Endodermal cell (in vitro differentiated cells): ENCODE measurements at regions not wholly inside any gene's neighbourhood (a gene's known extent, or its start where the extent isn't known, plus 50 kb on each side); places are given as distances from the start of the nearest gene placed in this dataset.

Experiments used
- DNase-seq: peaks from one replicate; pipeline ENCODE4 v3.0.0-alpha.2; 2017
- H3K27ac ChIP-seq: 2 replicates; pipeline ENCODE4 v1.5.1; 2013; ENCODE audit warnings: mild to moderate bottlenecking, low read depth, low read length, moderate library complexity
- H3K27me3 ChIP-seq: 2 replicates; pipeline ENCODE4 v1.6.1; 2013; ENCODE audit warnings: mild to moderate bottlenecking, low read length, moderate library complexity; ENCODE audit not compliant: insufficient read depth, control insufficient read depth, poor library complexity, severe bottlenecking
- H3K36me3 ChIP-seq: 2 replicates; pipeline ENCODE4 v1.7.0; 2013; ENCODE audit warnings: mild to moderate bottlenecking, low read length, moderate library complexity; ENCODE audit not compliant: control insufficient read depth, insufficient read depth
- H3K4me1 ChIP-seq: one replicate; pipeline ENCODE4 v1.7.0; 2013; ENCODE audit warnings: low read length; ENCODE audit not compliant: control insufficient read depth, insufficient read depth
- H3K4me3 ChIP-seq: 2 replicates; pipeline ENCODE4 v1.5.1; 2013; ENCODE audit warnings: mild to moderate bottlenecking, low read length, moderate library complexity
- H3K9ac ChIP-seq: 2 replicates; pipeline ENCODE4 v1.6.1; 2013; ENCODE audit warnings: mild to moderate bottlenecking, low read length, moderate library complexity; ENCODE audit not compliant: poor library complexity, severe bottlenecking; ENCODE audit errors: extremely low read depth
- H3K9me3 ChIP-seq: 2 replicates; pipeline ENCODE4 v1.6.1; 2013; ENCODE audit warnings: mild to moderate bottlenecking, low read length, moderate library complexity; ENCODE audit not compliant: control insufficient read depth
- H3K27ac Mint-ChIP-seq: 2 replicates; pipeline ENCODE4 v1.8.0; 2020; ENCODE audit warnings: mixed read lengths
- H3K27me3 Mint-ChIP-seq: 2 replicates; pipeline ENCODE4 v1.8.0; 2021; ENCODE audit warnings: mild to moderate bottlenecking, mixed read lengths; ENCODE audit not compliant: insufficient read depth
- H3K36me3 Mint-ChIP-seq: 2 replicates; pipeline ENCODE4 v1.8.0; 2020; ENCODE audit warnings: low read depth, mixed read lengths
- H3K4me1 Mint-ChIP-seq: 2 replicates; pipeline ENCODE4 v1.8.0; 2020; ENCODE audit warnings: mixed read lengths
- H3K4me3 Mint-ChIP-seq: 2 replicates; pipeline ENCODE4 v1.8.0; 2020; ENCODE audit warnings: mild to moderate bottlenecking, moderate library complexity, mixed read lengths
- H3K9me3 Mint-ChIP-seq: 2 replicates; pipeline ENCODE4 v1.8.0; 2020; ENCODE audit warnings: mild to moderate bottlenecking, mixed read lengths
- WGBS, 2 experiments: methylation state at CpG; one replicate each; pipeline versions ENCODE4 v1.1.5 to v1.1.7; 2013; ENCODE audit warnings: missing lambda C conversion rate in 2 of 2, mixed read lengths in 1 of 2; ENCODE audit not compliant: insufficient coverage in 1 of 2, insufficient read length in 1 of 2; 5-methylcytosine and 5-hydroxymethylcytosine counted together
- TF ChIP-seq, protein P1 (sequence below): fragments of 200-600 bp; sonication (generic); conservative IDR thresholded peaks from 2 replicates; pipeline ENCODE4 v1.5.0; 2021; ENCODE audit warnings: antibody characterized with exemption, mild to moderate bottlenecking

DNA sequence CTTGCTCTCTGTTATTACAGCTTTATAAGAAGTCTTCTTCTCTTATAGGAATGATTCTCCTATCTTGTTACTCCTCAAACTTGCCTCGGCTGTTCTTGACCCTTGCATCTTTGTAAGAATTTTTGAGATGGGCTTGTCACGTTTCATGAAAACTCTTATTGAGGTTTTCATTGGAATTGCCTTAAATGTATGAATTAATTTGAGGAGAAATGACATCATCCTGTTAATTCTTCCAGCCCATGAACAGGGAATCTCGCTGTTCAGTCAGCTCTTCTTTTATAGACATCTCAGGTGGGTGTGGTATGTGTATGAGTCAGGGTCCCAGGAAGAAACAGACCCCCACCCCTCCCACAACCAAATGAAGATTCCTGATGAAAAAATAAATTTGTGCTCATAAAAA is 107.1 kb upstream of the MYL2 start:
- Histone ChIP-seq H3K4me3 (no peak overlapping the region), H3K36me3 (no peaks in the 10 kb centered on the region), H3K27me3 (peaks cover 8% of the 10 kb centered on the region), H3K4me1 (peaks cover 4% of the 10 kb centered on the region), H3K9me3 (no peaks in the 10 kb centered on the region), H3K9ac (no peak overlapping the region), H3K27ac (no peak overlapping the region)
- Mint-ChIP-seq H3K27ac (no peak overlapping the region), H3K4me1 (peaks cover 12% of the 10 kb centered on the region), H3K36me3 (no peaks in the 10 kb centered on the region), H3K4me3 (no peak overlapping the region), H3K27me3 (peaks cover 33% of the 10 kb centered on the region), H3K9me3 (peaks cover 2% of the 10 kb centered on the region)
- WGBS, 2 experiments = 80 to 90% methylated on average over 1 to 3 of the region's 3 CpGs
- TF ChIP-seq, protein P1, sequence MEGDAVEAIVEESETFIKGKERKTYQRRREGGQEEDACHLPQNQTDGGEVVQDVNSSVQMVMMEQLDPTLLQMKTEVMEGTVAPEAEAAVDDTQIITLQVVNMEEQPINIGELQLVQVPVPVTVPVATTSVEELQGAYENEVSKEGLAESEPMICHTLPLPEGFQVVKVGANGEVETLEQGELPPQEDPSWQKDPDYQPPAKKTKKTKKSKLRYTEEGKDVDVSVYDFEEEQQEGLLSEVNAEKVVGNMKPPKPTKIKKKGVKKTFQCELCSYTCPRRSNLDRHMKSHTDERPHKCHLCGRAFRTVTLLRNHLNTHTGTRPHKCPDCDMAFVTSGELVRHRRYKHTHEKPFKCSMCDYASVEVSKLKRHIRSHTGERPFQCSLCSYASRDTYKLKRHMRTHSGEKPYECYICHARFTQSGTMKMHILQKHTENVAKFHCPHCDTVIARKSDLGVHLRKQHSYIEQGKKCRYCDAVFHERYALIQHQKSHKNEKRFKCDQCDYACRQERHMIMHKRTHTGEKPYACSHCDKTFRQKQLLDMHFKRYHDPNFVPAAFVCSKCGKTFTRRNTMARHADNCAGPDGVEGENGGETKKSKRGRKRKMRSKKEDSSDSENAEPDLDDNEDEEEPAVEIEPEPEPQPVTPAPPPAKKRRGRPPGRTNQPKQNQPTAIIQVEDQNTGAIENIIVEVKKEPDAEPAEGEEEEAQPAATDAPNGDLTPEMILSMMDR = no peak
- no peak for DNase-seq

DNA sequence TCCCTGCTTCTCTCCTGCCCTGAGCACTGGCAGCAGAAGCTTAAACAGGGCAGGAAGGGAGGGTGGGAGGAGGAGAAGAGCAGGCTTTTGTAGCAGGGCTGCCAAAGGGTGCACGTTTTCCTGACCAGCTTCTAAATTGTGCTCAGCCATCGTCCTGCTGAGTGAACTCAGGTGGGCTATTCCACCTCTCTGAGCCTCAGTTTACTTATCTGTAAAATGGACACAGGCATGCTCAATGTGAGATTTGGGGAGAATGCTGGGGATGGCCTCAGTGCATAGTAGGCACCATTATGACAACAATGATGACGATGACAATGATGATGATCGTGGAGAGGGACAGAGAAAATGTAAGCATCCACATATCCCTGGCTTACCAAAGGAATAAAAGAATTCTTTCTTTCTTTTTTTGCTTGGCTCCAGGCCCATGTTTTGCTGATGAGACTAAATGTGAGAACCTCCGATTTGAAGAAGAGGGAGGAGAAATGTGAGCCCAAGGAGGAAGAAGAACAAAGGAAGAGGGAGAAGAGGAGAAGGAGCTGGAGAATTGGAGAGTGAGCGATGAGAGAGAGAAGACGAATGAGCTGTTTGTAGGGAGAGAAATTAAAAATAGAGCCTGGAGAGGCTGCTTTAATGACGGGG is 105.5 kb upstream of the MYL2 start:
- Histone ChIP-seq H3K4me1 (peaks cover 3% of the 10 kb centered on the region), H3K9ac (no peak overlapping the region), H3K4me3 (no peak overlapping the region), H3K36me3 (no peaks in the 10 kb centered on the region), H3K9me3 (no peaks in the 10 kb centered on the region), H3K27me3 (peaks cover 8% of the 10 kb centered on the region), H3K27ac (no peak overlapping the region)
- H3K36me3 Mint-ChIP-seq = no peaks in the 10 kb centered on the region
- H3K4me1 Mint-ChIP-seq = peaks cover 10% of the 10 kb centered on the region
- 75 to 85% methylated on average over 4 to 8 of the region's 8 CpGs for WGBS, 2 experiments
- TF ChIP-seq, protein P1 = no peak
- no peak overlapping the region for H3K4me3 Mint-ChIP-seq
- H3K27ac Mint-ChIP-seq = no peak overlapping the region
- H3K9me3 Mint-ChIP-seq = peaks cover 2% of the 10 kb centered on the region
- H3K27me3 Mint-ChIP-seq = peaks cover 33% of the 10 kb centered on the region
- no peak for DNase-seq

DNA sequence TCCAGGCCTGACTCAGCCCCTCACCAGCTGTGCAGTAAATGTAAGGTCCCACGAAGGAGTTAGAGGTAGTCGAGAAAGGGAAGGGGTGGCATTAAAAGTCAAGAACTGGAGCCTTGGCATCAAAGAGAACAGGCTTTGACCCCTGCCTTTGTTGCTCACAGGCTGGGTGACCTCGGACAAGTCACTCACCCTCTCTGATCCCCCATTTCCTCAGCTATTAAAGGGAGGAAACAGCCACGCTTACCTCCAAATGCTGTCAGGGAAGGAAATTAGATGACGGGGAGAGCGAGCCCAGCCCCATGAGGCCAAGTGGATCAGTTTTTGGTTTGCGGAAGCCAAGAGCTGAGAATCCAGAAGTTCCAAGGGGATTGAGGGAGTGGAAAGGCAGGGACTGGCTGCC is 104.9 kb upstream of the MYL2 start:
- WGBS, 2 experiments = 63 to 81% methylated on average over 2 to 7 of the region's 7 CpGs

More for the DNA sequence above, 104.9 kb upstream of the MYL2 start:
- Histone ChIP-seq H3K4me1 (no peaks in the 10 kb centered on the region), H3K36me3 (no peaks in the 10 kb centered on the region), H3K4me3 (no peak overlapping the region), H3K9me3 (no peaks in the 10 kb centered on the region), H3K9ac (no peak overlapping the region), H3K27ac (no peak overlapping the region), H3K27me3 (peaks cover 8% of the 10 kb centered on the region)
- TF ChIP-seq, protein P1 = no peak
- Mint-ChIP-seq H3K9me3 (peaks cover 2% of the 10 kb centered on the region), H3K4me3 (no peak overlapping the region), H3K4me1 (peaks cover 6% of the 10 kb centered on the region), H3K36me3 (no peaks in the 10 kb centered on the region), H3K27me3 (peaks cover 33% of the 10 kb centered on the region), H3K27ac (no peak overlapping the region)
- no peak for DNase-seq
